ENCODE measurements at regions not wholly inside any gene's neighbourhood (a gene's known extent, or its start where the extent isn't known, plus 50 kb on each side); places are given as distances from the start of the nearest gene placed in this dataset.

- DNase-seq (ENCODE audit: low read depth): no peak
Measured at GRCh38 chr18:78601923-78602322, 377.7 kb upstream of the SALL3 start.

GRCh38 chr18:78602430-78602829, 377.2 kb upstream of the SALL3 start:
- no peak for DNase-seq (ENCODE audit: low read depth)

- DNase-seq (ENCODE audit: low read depth): no peak
Measured at GRCh38 chr18:78603102-78603983, 376.3 kb upstream of the SALL3 start.

- DNase-seq (ENCODE audit: low read depth): no peak
Measured at GRCh38 chr18:78605255-78605654, 374.4 kb upstream of the SALL3 start.

- DNase-seq (ENCODE audit: low read depth): no peak
Measured at GRCh38 chr18:78607221-78607620, 372.4 kb upstream of the SALL3 start.

GRCh38 chr18:78607784-78608183, 371.8 kb upstream of the SALL3 start:
- DNase-seq (ENCODE audit: low read depth): no peak

- DNase-seq (ENCODE audit: low read depth): no peak
Measured at GRCh38 chr18:78610179-78610578, 369.4 kb upstream of the SALL3 start.

- DNase-seq (ENCODE audit: low read depth): no peak
Measured at GRCh38 chr18:78611201-78611800, 368.3 kb upstream of the SALL3 start.

GRCh38 chr18:78611869-78612268, 367.7 kb upstream of the SALL3 start:
- no peak for DNase-seq (ENCODE audit: low read depth)

GRCh38 chr18:78612318-78612717, 367.3 kb upstream of the SALL3 start:
- no peak for DNase-seq (ENCODE audit: low read depth)

- DNase-seq (ENCODE audit: low read depth): no peak
Measured at GRCh38 chr18:78612801-78613200, 366.8 kb upstream of the SALL3 start.

GRCh38 chr18:78618726-78619125, 360.9 kb upstream of the SALL3 start:
- DNase-seq (ENCODE audit: low read depth): no peak

GRCh38 chr18:78619854-78620253, 359.8 kb upstream of the SALL3 start:
- DNase-seq (ENCODE audit: low read depth): no peak

GRCh38 chr18:78620326-78620725, 359.3 kb upstream of the SALL3 start:
- no peak for DNase-seq (ENCODE audit: low read depth)

- DNase-seq (ENCODE audit: low read depth): no peak
Measured at GRCh38 chr18:78621141-78621755, 358.4 kb upstream of the SALL3 start.

- no peak for DNase-seq (ENCODE audit: low read depth)
Measured at GRCh38 chr18:78622251-78622906, 357.2 kb upstream of the SALL3 start.

- no peak for DNase-seq (ENCODE audit: low read depth)
Measured at GRCh38 chr18:78622907-78623541, 356.6 kb upstream of the SALL3 start.

- no peak for DNase-seq (ENCODE audit: low read depth)
Measured at GRCh38 chr18:78624646-78625279, 354.9 kb upstream of the SALL3 start.

GRCh38 chr18:78625847-78626246, 353.8 kb upstream of the SALL3 start:
- DNase-seq (ENCODE audit: low read depth): no peak

GRCh38 chr18:78627551-78628346, 351.9 kb upstream of the SALL3 start:
- no peak for DNase-seq (ENCODE audit: low read depth)

GRCh38 chr18:78629426-78629825, 350.2 kb upstream of the SALL3 start:
- no peak for DNase-seq (ENCODE audit: low read depth)

Data from activated gamma-delta T cell treated with anti-CD3 and anti-CD28 coated beads, Interleukin-2, amount 50 U/mL, for 16 hours (primary cell).